Endothelial cell of umbilical vein (primary cell): ENCODE measurements at regions not wholly inside any gene's neighbourhood (a gene's known extent, or its start where the extent isn't known, plus 50 kb on each side); places are given as distances from the start of the nearest gene placed in this dataset.

Experiments
- BruUV-seq: library from RNA; stranded (reverse); fragments of 400-500 nt; replicated peaks from 2 replicates; lab custom pipeline; 2021; lab: Mats Ljungman, UMichigan
- CTCF ChIA-PET: fragments of 300-600, 350-600 bp; sonication (Branson Sonifier 250); formaldehyde crosslinking; loops from one replicate; lab custom pipeline; 2021; ENCODE audit warnings: antibody characterized with exemption, inconsistent platforms; lab: Charles Lee
- POLR2A ChIA-PET: fragments of 300-600, 350-600 bp; sonication (Branson Sonifier 250); formaldehyde crosslinking; loops from one replicate; lab custom pipeline; 2021; ENCODE audit warnings: antibody characterized with exemption, inconsistent platforms; lab: Charles Lee
- DNase-seq: peaks from one replicate; pipeline ENCODE4 v3.0.0-alpha.2; 2011; ENCODE audit warnings: low read depth, low spot score
- FAIRE-seq: peaks from 2 replicates; lab custom pipeline; 2011; peaks lifted over from hg19 to GRCh38; lab: Jason Lieb, UNC
- H2AFZ ChIP-seq: 2 replicates; pipeline ENCODE4 v1.6.0; 2012; ENCODE audit warnings: low read depth, low read length, control low read depth, inconsistent platforms
- H3K27ac ChIP-seq: 2 replicates; pipeline ENCODE4 v1.5.1; 2011; ENCODE audit warnings: low read depth, mild to moderate bottlenecking, control low read depth, low read length, moderate library complexity; ENCODE audit not compliant: insufficient read depth
- H3K27me3 ChIP-seq, 2 experiments: 2 replicates each; pipeline versions ENCODE4 v1.6.0 to v1.6.1; 2011; ENCODE audit warnings: low read length in 2 of 2, mixed read lengths in 1 of 2; ENCODE audit not compliant: control insufficient read depth in 2 of 2, insufficient read depth in 2 of 2
- H3K36me3 ChIP-seq, 2 experiments: 2 replicates in 1 of 2; 3 replicates in 1 of 2; pipeline ENCODE4 v1.5.1; 2011; ENCODE audit warnings: low read length in 2 of 2, mild to moderate bottlenecking in 1 of 2, moderate library complexity in 1 of 2; ENCODE audit not compliant: control insufficient read depth in 2 of 2, insufficient read depth in 2 of 2; ENCODE audit errors: extremely low read depth in 1 of 2
- H3K4me1 ChIP-seq: 3 replicates; pipeline ENCODE4 v1.5.1; 2011; ENCODE audit warnings: mild to moderate bottlenecking, low read length; ENCODE audit not compliant: control insufficient read depth, insufficient read depth; ENCODE audit errors: extremely low read depth
- H3K4me2 ChIP-seq: 2 replicates; pipeline ENCODE4 v1.6.1; 2011; ENCODE audit warnings: low read length, control low read depth, mixed read lengths; ENCODE audit not compliant: insufficient read depth
- H3K4me3 ChIP-seq, 3 experiments: fragments of 200-600 bp in 1 of 3; sonication (generic), shearing (Covaris generic) in 1 of 3; replicated peaks in 1 of 3; 2 replicates each; pipeline ENCODE4 v1.5.1; 2011 to 2016; ENCODE audit warnings: control low read depth in 3 of 3, low read length in 3 of 3, mild to moderate bottlenecking in 2 of 3, inconsistent platforms in 1 of 3, low read depth in 1 of 3, moderate library complexity in 1 of 3; ENCODE audit not compliant: insufficient read depth in 1 of 3
- H3K79me2 ChIP-seq: 2 replicates; pipeline ENCODE4 v1.6.0; 2012; ENCODE audit warnings: low read length, inconsistent platforms; ENCODE audit not compliant: control insufficient read depth, insufficient read depth
- H3K9ac ChIP-seq: replicated peaks from 2 replicates; pipeline ENCODE3; 2011; ENCODE audit warnings: low read length, control low read depth; ENCODE audit not compliant: insufficient read depth; ENCODE audit errors: extremely low read depth
- H3K9me1 ChIP-seq: replicated peaks from 3 replicates; pipeline ENCODE4 v1.6.0; 2011; ENCODE audit warnings: mild to moderate bottlenecking, low read length; ENCODE audit not compliant: control insufficient read depth, insufficient read depth; ENCODE audit errors: extremely low read depth
- H3K9me3 ChIP-seq: replicated peaks from 2 replicates; pipeline ENCODE4 v1.5.1; 2012; ENCODE audit warnings: low read length, inconsistent platforms; ENCODE audit not compliant: control insufficient read depth, insufficient read depth
- H4K20me1 ChIP-seq: replicated peaks from 2 replicates; pipeline ENCODE3; 2011; ENCODE audit warnings: mild to moderate bottlenecking, low read length; ENCODE audit not compliant: control insufficient read depth, insufficient read depth; ENCODE audit errors: extremely low read depth
- JUN ChIP-seq: IDR thresholded peaks from 2 replicates; pipeline ENCODE4 v1.6.1; 2011; ENCODE audit warnings: borderline replicate concordance, low read depth; ENCODE audit not compliant: insufficient read length, insufficient read depth
- MAX ChIP-seq: IDR thresholded peaks from 2 replicates; pipeline ENCODE4 v1.6.1; 2011; ENCODE audit not compliant: insufficient read depth, insufficient read length
- POLR2A ChIP-seq: IDR thresholded peaks from 2 replicates; pipeline ENCODE4 v1.6.1; 2012; ENCODE audit warnings: low read depth, mild to moderate bottlenecking, control low read depth, low read length
- POLR2AphosphoS5 ChIP-seq: IDR thresholded peaks from 2 replicates; pipeline ENCODE4 v1.6.1; 2012; ENCODE audit warnings: low read depth, mild to moderate bottlenecking, control low read depth, low read length, moderate library complexity; ENCODE audit not compliant: insufficient read depth
- dilution Hi-C: fragments of 300-500 bp; cut with MboI; formaldehyde crosslinking; loops from one replicate; pipeline ENCODE4 v1.15.0; 2019; ENCODE audit warnings: low sequenced_read_pairs; ENCODE audit not compliant: extremely low pct_ligation_motif_present
- intact Hi-C: fragments of 100-400 bp; cut with micrococcal nuclease; formaldehyde crosslinking; loops from one replicate; pipeline ENCODE4 v1.10.0; 2022

GRCh38 chr12:75670216-75670615 lies 158.8 kb upstream of the KRR1 start:
- TF ChIP-seq POLR2A: no peak
- Histone ChIP-seq H3K9me3 (no peaks in the 10 kb centered on the region), H3K27me3 (no peaks in the 10 kb centered on the region), H2AFZ (no peak overlapping the region), H3K79me2 (no peaks in the 10 kb centered on the region), H4K20me1 (no peaks in the 10 kb centered on the region), H3K27ac (no peak overlapping the region), H3K9me1 (no peaks in the 10 kb centered on the region), H3K9ac (no peak overlapping the region), H3K36me3 (no peaks in the 10 kb centered on the region), H3K4me2 (no peak overlapping the region), H3K4me1 (no peaks in the 10 kb centered on the region), H3K4me3 (no peak overlapping the region)
- FAIRE-seq (no peak), DNase-seq (no peak)
- dilution Hi-C loops (no loop called here), intact Hi-C loops (no loop called here)
- ChIA-PET CTCF (no interaction called here), POLR2A (interaction anchor here (1.1 kb wide), 1 partner anchor 117 kb away, joined by 3 read pairs; no protein-coding TSS in a partner anchor)
- BruUV-seq: no TSS peak

- Histone ChIP-seq H3K36me3 (no peaks in the 10 kb centered on the region), H3K4me1 (peaks cover 2% of the 10 kb centered on the region), H3K9ac (no peak overlapping the region), H3K27ac (no peak overlapping the region), H3K4me2 (no peak overlapping the region), H4K20me1 (no peaks in the 10 kb centered on the region), H2AFZ (no peak overlapping the region), H3K9me3 (no peaks in the 10 kb centered on the region), H3K27me3 (no peaks in the 10 kb centered on the region), H3K79me2 (no peaks in the 10 kb centered on the region), H3K9me1 (no peaks in the 10 kb centered on the region), H3K4me3 (no peak overlapping the region)
- BruUV-seq: no TSS peak
- FAIRE-seq (peak; percentile 26), DNase-seq (peak; percentile 58)
- dilution Hi-C loops (no loop called here), intact Hi-C loops (no loop called here)
- ChIA-PET POLR2A (interaction anchor here (1.1 kb wide), 1 partner anchor 21 kb away, joined by 3 read pairs; no protein-coding TSS in a partner anchor), CTCF (interaction anchor here (0.9 to 1.3 kb wide), 3 partner anchors 9 to 34 kb away, joined by 3 to 4 read pairs (median 3); no protein-coding TSS in a partner anchor)
- TF ChIP-seq MAX: no peak
- no peak for TF ChIP-seq JUN
- TF ChIP-seq POLR2AphosphoS5: no peak
Measured at GRCh38 chr12:75666939-75667334, 155.5 kb upstream of the KRR1 start.
